ENCODE measurements at regions not wholly inside any gene's neighbourhood (a gene's known extent, or its start where the extent isn't known, plus 50 kb on each side); places are given as distances from the start of the nearest gene placed in this dataset.
A peak's percentile ranks its signal among the peaks of the same experiment; 100 is the strongest.

DNA sequence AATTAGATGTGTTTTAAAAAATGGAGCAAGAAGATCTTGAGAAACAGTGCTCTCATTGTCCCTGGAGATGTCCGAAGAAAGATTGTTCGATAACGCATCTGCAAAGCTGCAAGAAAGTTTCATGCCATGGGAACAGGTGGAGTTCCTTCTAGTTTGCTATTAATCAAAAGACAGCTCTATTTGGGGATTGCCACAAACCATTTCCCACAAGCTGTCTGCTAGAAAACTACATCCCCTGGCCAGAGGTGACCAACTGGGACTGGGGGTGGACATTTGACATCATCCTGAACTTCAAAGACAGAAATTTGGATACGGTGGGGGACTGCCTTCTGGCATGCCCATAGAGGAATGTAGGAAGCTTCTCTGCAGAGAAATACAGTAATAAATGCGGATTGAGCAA lies 50.8 kb upstream of the OSMR start:
- BruUV-seq (replicated peaks): no TSS peak
- CTCF ChIA-PET: interaction anchor here (1.2 to 5.1 kb wide), 4 partner anchors 12 to 412 kb away, joined by 3 to 25 read pairs (median 16); no protein-coding TSS in a partner anchor
- intact Hi-C loops (cut with micrococcal nuclease): no loop called here

More for the DNA sequence above, 50.8 kb upstream of the OSMR start:
- H3K79me2 ChIP-seq (ENCODE audit: control insufficient read depth, insufficient read depth, low read length): no peaks in the 10 kb centered on the region
- DNase-seq (ENCODE audit: low read depth, low spot score) (no peak), FAIRE-seq (peak; percentile 21)
- no peak overlapping the region for H3K4me2 ChIP-seq (ENCODE audit: insufficient read depth, low read length)
- no peak overlapping the region for H2AFZ ChIP-seq (ENCODE audit: low read depth, low read length)
- no peak overlapping the region for H3K9ac ChIP-seq (replicated peaks; ENCODE audit: extremely low read depth, insufficient read depth, low read length)
- no peaks in the 10 kb centered on the region for H4K20me1 ChIP-seq (replicated peaks; ENCODE audit: control insufficient read depth, extremely low read depth, insufficient read depth, low read length)
- no peaks in the 10 kb centered on the region for H3K36me3 ChIP-seq (ENCODE audit: control insufficient read depth in 2 of 2, extremely low read depth in 1 of 2, insufficient read depth in 2 of 2, low read length in 2 of 2)
- peaks cover 16% of the 10 kb centered on the region for H3K4me1 ChIP-seq (ENCODE audit: control insufficient read depth, extremely low read depth, insufficient read depth, low read length)
- no peak overlapping the region for H3K27ac ChIP-seq (ENCODE audit: insufficient read depth, low read depth, low read length)
- TF ChIP-seq POLR2A (IDR thresholded peaks at IDR 0.05; ENCODE audit: low read depth, low read length): no peak
- TF ChIP-seq, protein P1, sequence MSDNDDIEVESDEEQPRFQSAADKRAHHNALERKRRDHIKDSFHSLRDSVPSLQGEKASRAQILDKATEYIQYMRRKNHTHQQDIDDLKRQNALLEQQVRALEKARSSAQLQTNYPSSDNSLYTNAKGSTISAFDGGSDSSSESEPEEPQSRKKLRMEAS (IDR thresholded peaks at IDR 0.05; ENCODE audit: insufficient read depth, insufficient read length): no peak
- no peak for TF ChIP-seq JUN (IDR thresholded peaks at IDR 0.05; ENCODE audit: borderline replicate concordance, insufficient read depth, insufficient read length, low read depth)
- no peak for TF ChIP-seq MYC (IDR thresholded peaks at IDR 0.05; ENCODE audit: low read depth, low read length)
- no peak for TF ChIP-seq GATA2 (IDR thresholded peaks at IDR 0.05; ENCODE audit: insufficient read depth, insufficient read length, low read depth, low read length)
- TF ChIP-seq, protein P2, sequence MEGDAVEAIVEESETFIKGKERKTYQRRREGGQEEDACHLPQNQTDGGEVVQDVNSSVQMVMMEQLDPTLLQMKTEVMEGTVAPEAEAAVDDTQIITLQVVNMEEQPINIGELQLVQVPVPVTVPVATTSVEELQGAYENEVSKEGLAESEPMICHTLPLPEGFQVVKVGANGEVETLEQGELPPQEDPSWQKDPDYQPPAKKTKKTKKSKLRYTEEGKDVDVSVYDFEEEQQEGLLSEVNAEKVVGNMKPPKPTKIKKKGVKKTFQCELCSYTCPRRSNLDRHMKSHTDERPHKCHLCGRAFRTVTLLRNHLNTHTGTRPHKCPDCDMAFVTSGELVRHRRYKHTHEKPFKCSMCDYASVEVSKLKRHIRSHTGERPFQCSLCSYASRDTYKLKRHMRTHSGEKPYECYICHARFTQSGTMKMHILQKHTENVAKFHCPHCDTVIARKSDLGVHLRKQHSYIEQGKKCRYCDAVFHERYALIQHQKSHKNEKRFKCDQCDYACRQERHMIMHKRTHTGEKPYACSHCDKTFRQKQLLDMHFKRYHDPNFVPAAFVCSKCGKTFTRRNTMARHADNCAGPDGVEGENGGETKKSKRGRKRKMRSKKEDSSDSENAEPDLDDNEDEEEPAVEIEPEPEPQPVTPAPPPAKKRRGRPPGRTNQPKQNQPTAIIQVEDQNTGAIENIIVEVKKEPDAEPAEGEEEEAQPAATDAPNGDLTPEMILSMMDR (IDR thresholded peaks at IDR 0.05; ENCODE audit: extremely low read depth in 1 of 2, insufficient read depth in 1 of 2, low read depth in 1 of 2, low read length in 2 of 2): no peak
- no peak for TF ChIP-seq FOS (IDR thresholded peaks at IDR 0.05; ENCODE audit: borderline replicate concordance, insufficient read depth, low read length)
- TF ChIP-seq POLR2AphosphoS5 (IDR thresholded peaks at IDR 0.05; ENCODE audit: insufficient read depth, low read depth, low read length): no peak
- no peak for TF ChIP-seq EZH2 (IDR thresholded peaks at IDR 0.05; ENCODE audit: borderline replicate concordance, low read depth, low read length, severe bottlenecking)
- H3K9me3 ChIP-seq (replicated peaks; ENCODE audit: control insufficient read depth, insufficient read depth, low read length): no peaks in the 10 kb centered on the region
- POLR2A ChIA-PET: no interaction called here
- no peak overlapping the region for H3K4me3 ChIP-seq (replicated peaks in 1 of 3; ENCODE audit: insufficient read depth in 1 of 3, low read depth in 1 of 3, low read length in 3 of 3)
- H3K9me1 ChIP-seq (replicated peaks; ENCODE audit: control insufficient read depth, extremely low read depth, insufficient read depth, low read length): no peaks in the 10 kb centered on the region
- dilution Hi-C loops (cut with MboI; ENCODE audit: extremely low pct_ligation_motif_present, low sequenced_read_pairs): no loop called here
- H3K27me3 ChIP-seq (ENCODE audit: control insufficient read depth in 2 of 2, insufficient read depth in 2 of 2, low read length in 2 of 2): no peaks in the 10 kb centered on the region
